ENCODE measurements at regions not wholly inside any gene's neighbourhood (a gene's known extent, or its start where the extent isn't known, plus 50 kb on each side); places are given as distances from the start of the nearest gene placed in this dataset.
"Not testable (repeated sequence)": the region's sequence is repeated elsewhere in the genome, so short reads cannot be mapped to it uniquely, and the experiment has no call there.

- DNase-seq: no peak
These were observed 384.6 kb downstream of the MLLT3 start for GRCh38 chr9:20237686-20238085.

- no peak for DNase-seq
These were observed 385.6 kb downstream of the MLLT3 start for GRCh38 chr9:20236676-20237075.

GRCh38 chr9:20235206-20235605, 387.1 kb downstream of the MLLT3 start:
- DNase-seq: not testable (repeated sequence)

- DNase-seq: no peak
These were observed 394.2 kb downstream of the MLLT3 start for GRCh38 chr9:20228096-20228495.

GRCh38 chr9:20227166-20227874, 395.0 kb downstream of the MLLT3 start:
- DNase-seq: no peak

- DNase-seq: no peak
These were observed 396.0 kb downstream of the MLLT3 start for GRCh38 chr9:20226345-20226744.

- no peak for DNase-seq
These were observed 396.5 kb downstream of the MLLT3 start for GRCh38 chr9:20225826-20226225.

- DNase-seq: no peak
These were observed 397.5 kb downstream of the MLLT3 start for GRCh38 chr9:20224756-20225155.

GRCh38 chr9:20220286-20220685, 402.0 kb downstream of the MLLT3 start:
- DNase-seq: no peak

- DNase-seq: no peak
These were observed 402.9 kb downstream of the MLLT3 start for GRCh38 chr9:20219437-20219836.

GRCh38 chr9:20217596-20217995, 404.7 kb downstream of the MLLT3 start:
- DNase-seq: no peak

GRCh38 chr9:20216438-20216837, 405.9 kb downstream of the MLLT3 start:
- no peak for DNase-seq

- DNase-seq: no peak
These were observed 406.7 kb downstream of the MLLT3 start for GRCh38 chr9:20215552-20215951.

GRCh38 chr9:20212806-20213205, 409.5 kb downstream of the MLLT3 start:
- no peak for DNase-seq

- DNase-seq: no peak
These were observed 412.6 kb downstream of the MLLT3 start for GRCh38 chr9:20209391-20210340.

- DNase-seq: peak; percentile 23
These were observed 413.3 kb downstream of the MLLT3 start for GRCh38 chr9:20208961-20209371.

- no peak for DNase-seq
These were observed 414.1 kb downstream of the MLLT3 start for GRCh38 chr9:20208226-20208625.

GRCh38 chr9:20207176-20207575, 415.1 kb downstream of the MLLT3 start:
- no peak for DNase-seq

GRCh38 chr9:20205821-20206220, 416.5 kb downstream of the MLLT3 start:
- no peak for DNase-seq

GRCh38 chr9:20200991-20201431, 412.2 kb upstream of the SLC24A2 start:
- DNase-seq: no peak

- no peak for DNase-seq
These were observed 411.7 kb upstream of the SLC24A2 start for GRCh38 chr9:20200581-20200980.

- DNase-seq: no peak
These were observed 410.3 kb upstream of the SLC24A2 start for GRCh38 chr9:20199111-20199510.

GRCh38 chr9:20197976-20198685, 409.3 kb upstream of the SLC24A2 start:
- DNase-seq: no peak
